Prostate gland (tissue), 2 donors: ENCODE measurements at regions not wholly inside any gene's neighbourhood (a gene's known extent, or its start where the extent isn't known, plus 50 kb on each side); places are given as distances from the start of the nearest gene placed in this dataset.
"Not testable (repeated sequence)": the region's sequence is repeated elsewhere in the genome, so short reads cannot be mapped to it uniquely, and the experiment has no call there.

Experiments
- DNase-seq: peaks from one replicate; pipeline ENCODE4 v3.0.0-alpha.2; 2019; ENCODE audit warnings: low spot score
- H3K27ac ChIP-seq, 2 donors: fragments of 200-600 bp; sonication (generic); 2 replicates each; pipeline ENCODE4 v1.5.1; 2017 to 2019
- H3K27me3 ChIP-seq: fragments of 200-600 bp; sonication (generic); replicated peaks from 2 replicates; pipeline ENCODE4 v1.5.1; 2019; ENCODE audit not compliant: insufficient read depth
- H3K36me3 ChIP-seq, 2 donors: fragments of 200-600 bp; sonication (generic); 1 replicate in 1 of 2; 2 replicates in 1 of 2; pipeline versions ENCODE4 v1.5.1 to v1.8.1; 2017 to 2019
- H3K4me1 ChIP-seq: fragments of 200-600 bp; sonication (generic); replicated peaks from 2 replicates; pipeline ENCODE4 v1.5.1; 2019
- H3K4me3 ChIP-seq, 2 donors: fragments of 200-600 bp; sonication (generic); 2 replicates each; pipeline ENCODE4 v1.5.1; 2017 to 2019
- H3K9me3 ChIP-seq: fragments of 200-600 bp; sonication (generic); 2 replicates; pipeline ENCODE4 v1.5.1; 2017
- CTCF ChIP-seq, 4 experiments: fragments of 200-600 bp in 2 of 4; fragments of 450-650 bp in 2 of 4; sonication (generic) in 2 of 4; IDR thresholded peaks; 1 replicate in 3 of 4; 2 replicates in 1 of 4; pipeline ENCODE4 v1.5.1; 2016 to 2019; ENCODE audit warnings: antibody characterized with exemption in 4 of 4, mild to moderate bottlenecking in 2 of 4, moderate library complexity in 2 of 4
- POLR2A ChIP-seq: fragments of 450-650 bp; IDR thresholded peaks from one replicate; pipeline ENCODE4 v1.6.1; 2016; ENCODE audit warnings: antibody characterized with exemption, mild to moderate bottlenecking
- POLR2AphosphoS5 ChIP-seq: sonication (generic); formaldehyde crosslinking; IDR thresholded peaks from one replicate; pipeline ENCODE4 v1.6.1; 2017; ENCODE audit warnings: antibody characterized with exemption
- WGBS: methylation state at CpG from one replicate; pipeline ENCODE4 v1.1.5; 2018; 5-methylcytosine and 5-hydroxymethylcytosine counted together
- intact Hi-C: fragments of 100-400 bp; cut with DNase I; formaldehyde crosslinking; loops from one replicate; pipeline ENCODE4 v1.14.2; 2022

- 18% methylated on average over 7 of the region's 7 CpGs for WGBS
- no peaks in the 10 kb centered on the region for H3K36me3 ChIP-seq
- H3K4me3 ChIP-seq, result no peak overlapping the region
- no peak for TF ChIP-seq POLR2A
- no peak for TF ChIP-seq CTCF (IDR thresholded peaks at IDR 0.05)
- peak; percentile 33 for TF ChIP-seq POLR2AphosphoS5
- H3K4me1 ChIP-seq, result peaks cover 7% of the 10 kb centered on the region
- H3K9me3 ChIP-seq, result no peaks in the 10 kb centered on the region
- H3K27ac ChIP-seq, result peak overlapping the region; percentile 37 to 54
- peak; percentile 32 for DNase-seq
- H3K27me3 ChIP-seq, result no peaks in the 10 kb centered on the region
- intact Hi-C loops, result no loop called here
Observed at GRCh38 chr20:53857723-53858236, 212.6 kb downstream of the BCAS1 start.

GRCh38 chr20:53856300-53857295 is 213.8 kb downstream of the BCAS1 start:
- no peak for TF ChIP-seq POLR2AphosphoS5
- TF ChIP-seq POLR2A, result no peak
- no peak for TF ChIP-seq CTCF (IDR thresholded peaks at IDR 0.05)
- Histone ChIP-seq H3K27me3 (no peaks in the 10 kb centered on the region), H3K9me3 (no peaks in the 10 kb centered on the region), H3K27ac (no peak overlapping the region), H3K4me1 (peaks cover 7% of the 10 kb centered on the region), H3K36me3 (no peaks in the 10 kb centered on the region), H3K4me3 (no peak overlapping the region)
- intact Hi-C loops, result no loop called here
- no peak for DNase-seq
- 94% methylated on average over 5 of the region's 5 CpGs for WGBS

- no peak for DNase-seq
- intact Hi-C loops, result no loop called here
- 81% methylated on average over 5 of the region's 5 CpGs for WGBS
- Histone ChIP-seq H3K27ac (no peak overlapping the region), H3K9me3 (no peaks in the 10 kb centered on the region), H3K4me1 (peaks cover 7% of the 10 kb centered on the region), H3K4me3 (no peak overlapping the region), H3K27me3 (no peaks in the 10 kb centered on the region), H3K36me3 (no peaks in the 10 kb centered on the region)
- TF ChIP-seq POLR2A, result no peak
- no peak for TF ChIP-seq CTCF (IDR thresholded peaks at IDR 0.05)
- TF ChIP-seq POLR2AphosphoS5, result no peak
Observed at GRCh38 chr20:53855733-53856132, 214.7 kb downstream of the BCAS1 start.

- no CpG with 5 or more reads among the region's 10 CpGs for WGBS
- H3K27ac ChIP-seq, DNase-seq, H3K4me1 ChIP-seq, intact Hi-C loops, H3K9me3 ChIP-seq, H3K4me3 ChIP-seq, H3K36me3 ChIP-seq, H3K27me3 ChIP-seq: not testable (repeated sequence)
Observed at GRCh38 chr20:53854609-53854926, 215.8 kb downstream of the BCAS1 start.

GRCh38 chr20:53853111-53853713 is 217.2 kb downstream of the BCAS1 start:
- intact Hi-C loops, result no loop called here
- no peak for DNase-seq
- Histone ChIP-seq H3K27me3 (no peaks in the 10 kb centered on the region), H3K4me3 (no peak overlapping the region), H3K27ac (peak overlapping the region in 1 of 2 donors; percentile 62), H3K4me1 (peaks cover 7% of the 10 kb centered on the region), H3K9me3 (no peaks in the 10 kb centered on the region), H3K36me3 (no peaks in the 10 kb centered on the region)
- 85% methylated on average over 4 of the region's 4 CpGs for WGBS
- TF ChIP-seq POLR2AphosphoS5 (no peak), POLR2A (no peak), CTCF (IDR thresholded peaks at IDR 0.05) (no peak)
